ENCODE measurements at regions not wholly inside any gene's neighbourhood (a gene's known extent, or its start where the extent isn't known, plus 50 kb on each side); places are given as distances from the start of the nearest gene placed in this dataset.
"Not testable (repeated sequence)": the region's sequence is repeated elsewhere in the genome, so short reads cannot be mapped to it uniquely, and the experiment has no call there.

DNA sequence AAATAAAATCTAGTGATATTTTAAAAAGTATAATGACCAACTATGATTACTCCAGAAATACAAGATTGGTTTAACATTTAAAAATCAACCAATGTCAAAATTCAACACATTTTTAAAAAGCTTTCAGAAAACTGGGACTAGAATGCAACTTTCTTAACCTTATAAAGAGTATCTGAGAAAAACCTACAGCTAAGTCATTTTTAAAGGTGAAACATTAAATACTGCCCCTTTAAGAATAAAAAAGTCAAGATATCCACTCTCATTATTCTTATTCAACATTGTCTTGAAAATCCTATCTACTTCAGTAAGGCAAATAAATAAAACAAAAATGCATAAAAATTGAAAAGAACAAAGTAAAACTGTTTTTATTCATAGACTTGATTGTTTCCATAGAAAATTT is 673.2 kb downstream of the UQCRFS1 start:
- TF ChIP-seq, protein P1, sequence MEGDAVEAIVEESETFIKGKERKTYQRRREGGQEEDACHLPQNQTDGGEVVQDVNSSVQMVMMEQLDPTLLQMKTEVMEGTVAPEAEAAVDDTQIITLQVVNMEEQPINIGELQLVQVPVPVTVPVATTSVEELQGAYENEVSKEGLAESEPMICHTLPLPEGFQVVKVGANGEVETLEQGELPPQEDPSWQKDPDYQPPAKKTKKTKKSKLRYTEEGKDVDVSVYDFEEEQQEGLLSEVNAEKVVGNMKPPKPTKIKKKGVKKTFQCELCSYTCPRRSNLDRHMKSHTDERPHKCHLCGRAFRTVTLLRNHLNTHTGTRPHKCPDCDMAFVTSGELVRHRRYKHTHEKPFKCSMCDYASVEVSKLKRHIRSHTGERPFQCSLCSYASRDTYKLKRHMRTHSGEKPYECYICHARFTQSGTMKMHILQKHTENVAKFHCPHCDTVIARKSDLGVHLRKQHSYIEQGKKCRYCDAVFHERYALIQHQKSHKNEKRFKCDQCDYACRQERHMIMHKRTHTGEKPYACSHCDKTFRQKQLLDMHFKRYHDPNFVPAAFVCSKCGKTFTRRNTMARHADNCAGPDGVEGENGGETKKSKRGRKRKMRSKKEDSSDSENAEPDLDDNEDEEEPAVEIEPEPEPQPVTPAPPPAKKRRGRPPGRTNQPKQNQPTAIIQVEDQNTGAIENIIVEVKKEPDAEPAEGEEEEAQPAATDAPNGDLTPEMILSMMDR (IDR thresholded peaks at IDR 0.05; ENCODE audit: low read depth, low read length): no peak
- no peak for DNase-seq (ENCODE audit: extremely low read depth, low read depth)

DNA sequence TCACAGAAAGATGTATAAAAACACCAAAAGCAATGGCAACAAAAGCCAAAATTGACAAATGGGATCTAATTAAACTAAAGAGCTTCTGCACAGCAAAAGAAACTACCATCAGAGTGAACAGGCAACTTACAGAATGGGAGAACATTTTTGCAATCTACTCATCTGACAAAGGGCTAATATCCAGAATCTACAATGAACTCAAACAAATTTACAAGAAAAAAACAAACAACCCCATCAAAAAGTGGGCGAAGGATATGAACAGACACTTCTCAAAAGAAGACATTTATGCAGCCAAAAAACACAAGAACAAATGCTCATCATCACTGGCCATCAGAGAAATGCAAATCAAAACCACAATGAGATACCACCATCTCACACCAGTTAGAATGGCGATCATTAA is 674.4 kb downstream of the UQCRFS1 start:
- DNase-seq (ENCODE audit: extremely low read depth, low read depth): not testable (repeated sequence)

DNA sequence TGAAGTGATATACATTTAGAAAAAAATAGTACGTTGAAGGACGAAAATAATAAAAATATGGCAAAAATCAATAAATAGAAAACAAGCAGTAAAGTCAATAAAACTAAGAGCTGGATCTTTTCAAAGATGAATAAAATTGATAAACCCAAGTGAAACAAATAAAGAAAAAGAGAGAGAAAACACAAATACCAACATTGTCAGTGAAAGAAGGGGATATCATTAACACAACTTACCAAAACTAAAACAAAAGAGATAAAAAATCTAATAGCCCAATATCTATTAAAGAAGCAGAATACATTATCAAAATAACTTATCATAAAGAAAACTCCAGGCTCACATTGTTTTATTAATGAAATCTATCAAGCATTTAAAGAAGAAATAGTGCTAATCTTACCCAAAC is 675.1 kb downstream of the UQCRFS1 start:
- DNase-seq (ENCODE audit: extremely low read depth, low read depth): no peak
- TF ChIP-seq, protein P1 (IDR thresholded peaks at IDR 0.05; ENCODE audit: low read depth, low read length): no peak

DNA sequence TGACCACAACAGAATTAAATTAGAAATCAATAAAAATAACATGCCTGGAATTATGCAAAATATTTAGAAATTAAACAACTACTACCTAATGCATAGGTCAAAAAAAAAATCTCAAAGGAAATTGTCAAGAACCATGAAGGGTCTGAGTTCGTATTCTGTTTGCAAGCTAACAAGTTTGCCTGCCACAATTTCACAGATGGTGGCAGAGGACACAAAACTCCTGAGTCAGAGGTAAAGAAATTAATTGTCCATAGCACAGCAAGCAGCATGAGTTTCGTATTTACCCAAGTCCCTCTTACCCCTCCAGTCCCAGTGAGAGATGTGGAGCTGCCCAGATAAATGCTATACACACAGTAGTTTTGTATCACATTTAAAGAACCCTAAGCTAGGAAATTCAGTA is 675.9 kb downstream of the UQCRFS1 start:
- DNase-seq (ENCODE audit: extremely low read depth, low read depth): no peak
- TF ChIP-seq, protein P1 (IDR thresholded peaks at IDR 0.05; ENCODE audit: low read depth, low read length): no peak

DNA sequence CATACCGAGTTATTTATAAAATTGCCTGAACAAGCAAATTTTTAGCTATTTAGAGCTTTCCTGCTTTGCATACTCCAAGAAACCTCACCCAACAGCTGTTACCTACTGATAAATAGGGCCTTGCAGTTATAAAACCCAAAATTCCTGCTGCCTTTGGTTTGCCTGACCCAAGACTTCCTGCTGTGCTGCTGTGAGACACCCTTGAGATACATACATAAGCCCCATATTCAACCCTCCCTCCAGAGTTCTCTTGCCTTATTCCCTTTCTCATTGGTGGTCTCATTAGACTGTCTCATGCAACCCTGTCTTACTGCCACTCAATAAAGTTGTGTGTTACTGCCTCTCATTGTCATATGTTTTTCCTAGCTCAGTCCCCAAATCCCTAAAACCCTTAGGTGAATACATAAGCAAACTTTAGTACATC is 677.6 kb downstream of the UQCRFS1 start:
- DNase-seq (ENCODE audit: extremely low read depth, low read depth): no peak
- TF ChIP-seq, protein P1 (IDR thresholded peaks at IDR 0.05; ENCODE audit: low read depth, low read length): no peak

DNA sequence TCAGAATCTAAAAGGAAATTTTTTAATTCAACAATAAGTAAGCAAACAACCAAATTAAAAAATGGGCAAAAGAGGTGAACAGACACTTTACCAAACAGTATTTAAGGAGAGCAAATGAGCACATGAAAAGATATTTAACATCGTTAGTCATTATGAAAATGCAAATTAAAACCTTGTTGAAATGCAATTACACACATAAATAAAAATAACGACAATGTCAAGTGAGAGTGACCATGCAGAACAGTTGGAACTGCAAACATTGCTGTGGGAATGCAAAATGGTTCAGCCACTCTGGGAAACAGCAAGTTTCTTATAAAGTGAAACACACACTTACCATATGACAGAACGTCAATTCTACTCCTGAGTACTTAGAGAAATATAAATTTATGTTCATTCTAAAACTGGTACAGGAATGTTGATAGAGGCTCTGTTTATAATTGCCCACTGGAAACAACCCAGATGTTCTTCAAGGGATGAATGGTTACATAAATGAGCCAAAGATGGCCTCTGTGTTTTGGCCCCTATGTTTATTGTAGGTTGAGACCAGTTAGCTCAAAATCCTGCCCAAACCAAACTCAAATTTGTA is 678.1 kb downstream of the UQCRFS1 start:
- TF ChIP-seq, protein P1 (IDR thresholded peaks at IDR 0.05; ENCODE audit: low read depth, low read length): no peak
- no peak for DNase-seq (ENCODE audit: extremely low read depth, low read depth)

DNA sequence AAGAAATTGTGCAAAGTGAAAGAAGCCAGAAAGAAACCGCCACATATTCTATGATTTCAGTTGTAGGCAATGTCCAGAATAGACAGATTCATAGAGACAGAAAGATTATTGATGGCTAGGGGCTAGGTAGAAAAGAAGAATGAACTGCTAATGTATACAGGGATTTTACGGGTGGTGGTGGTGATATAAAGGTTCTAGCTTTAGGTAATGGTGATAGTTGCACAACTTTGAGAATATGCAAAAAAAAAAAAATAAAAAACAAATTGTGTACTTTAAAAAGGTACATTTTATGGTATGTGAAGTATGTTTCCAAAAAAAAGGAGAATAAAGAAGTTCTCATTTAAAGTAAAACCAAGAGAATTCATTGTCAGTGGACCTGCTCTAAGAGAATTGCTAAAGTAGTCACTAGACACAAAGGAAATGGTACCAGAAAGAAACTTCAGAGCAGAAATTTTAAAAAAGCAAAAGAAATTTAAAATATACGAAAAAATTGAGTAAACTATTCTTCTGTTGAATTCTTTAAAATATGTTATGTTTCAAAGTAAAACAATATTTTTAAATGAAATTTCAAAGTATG is 680.1 kb downstream of the UQCRFS1 start:
- no peak for DNase-seq (ENCODE audit: extremely low read depth, low read depth)
- TF ChIP-seq, protein P1 (IDR thresholded peaks at IDR 0.05; ENCODE audit: low read depth, low read length): no peak

DNA sequence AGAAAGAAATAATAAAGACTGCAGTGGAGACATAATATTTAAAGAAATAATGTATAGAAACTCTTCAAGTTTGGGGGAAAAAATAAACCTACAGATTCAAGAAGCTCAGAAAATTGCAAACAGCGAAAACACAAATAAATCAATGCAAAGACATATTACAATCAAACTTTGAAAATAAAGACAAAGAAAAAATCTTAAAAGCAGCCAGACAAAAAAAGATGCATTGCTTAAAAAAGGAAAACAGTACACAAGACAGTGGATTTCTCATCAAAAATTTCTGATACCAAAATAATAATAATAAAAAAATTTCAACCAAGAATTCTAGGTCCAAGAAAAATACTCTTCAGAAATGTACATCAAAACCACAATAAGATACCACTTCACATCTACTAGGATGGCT is 681.0 kb downstream of the UQCRFS1 start:
- no peak for DNase-seq (ENCODE audit: extremely low read depth, low read depth)
- TF ChIP-seq, protein P1 (IDR thresholded peaks at IDR 0.05; ENCODE audit: low read depth, low read length): no peak

Data from AG09319 (cell line).